ENCODE measurements at regions not wholly inside any gene's neighbourhood (a gene's known extent, or its start where the extent isn't known, plus 50 kb on each side); places are given as distances from the start of the nearest gene placed in this dataset.

GRCh38 chr13:50707628-50708027 is 135.9 kb downstream of the DLEU7 start:
- DNase-seq: no peak

DNA sequence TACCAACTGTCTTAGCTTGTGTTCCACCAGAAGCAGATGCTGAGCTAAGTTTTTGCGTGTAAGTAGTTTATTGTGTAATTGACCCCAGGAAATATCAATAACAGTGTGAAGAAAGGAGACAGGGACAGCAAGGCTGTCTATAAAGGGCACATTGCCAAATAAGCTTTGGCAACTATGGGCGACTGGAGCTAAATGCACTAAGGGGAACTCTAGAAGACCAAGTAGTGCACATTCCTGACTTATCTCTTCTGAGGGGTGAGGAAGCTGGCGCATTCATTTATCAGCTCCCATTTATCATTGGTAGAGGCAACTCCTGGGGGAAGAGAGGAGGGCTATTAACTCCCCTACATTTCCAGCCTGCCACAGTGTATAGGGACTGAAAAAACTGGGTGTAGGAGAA is 135.0 kb downstream of the DLEU7 start:
- no peak for DNase-seq

GRCh38 chr13:50709058-50709457 is 134.4 kb downstream of the DLEU7 start:
- no peak for DNase-seq

- no peak for DNase-seq
Observed at GRCh38 chr13:50711131-50711815, 132.2 kb downstream of the DLEU7 start.

DNA sequence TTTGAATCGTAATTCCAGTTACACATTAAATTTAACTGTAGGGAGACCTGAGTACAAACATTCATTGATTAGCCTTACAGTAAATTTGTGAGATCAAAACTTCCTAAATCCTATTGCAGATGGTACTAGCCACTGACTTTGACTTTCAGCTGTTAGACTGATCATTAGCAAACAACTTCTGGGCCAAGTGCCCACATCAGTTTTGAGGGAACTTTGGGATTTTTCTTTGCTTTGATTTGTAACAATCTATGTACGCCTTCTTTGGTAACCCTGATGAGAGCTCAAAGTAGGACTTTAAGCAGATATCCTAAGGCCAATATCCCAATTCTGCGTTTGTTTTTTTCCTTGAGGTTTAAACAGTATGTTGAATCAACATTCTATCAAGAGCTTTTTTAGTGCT is 131.5 kb downstream of the DLEU7 start:
- no peak for DNase-seq

DNA sequence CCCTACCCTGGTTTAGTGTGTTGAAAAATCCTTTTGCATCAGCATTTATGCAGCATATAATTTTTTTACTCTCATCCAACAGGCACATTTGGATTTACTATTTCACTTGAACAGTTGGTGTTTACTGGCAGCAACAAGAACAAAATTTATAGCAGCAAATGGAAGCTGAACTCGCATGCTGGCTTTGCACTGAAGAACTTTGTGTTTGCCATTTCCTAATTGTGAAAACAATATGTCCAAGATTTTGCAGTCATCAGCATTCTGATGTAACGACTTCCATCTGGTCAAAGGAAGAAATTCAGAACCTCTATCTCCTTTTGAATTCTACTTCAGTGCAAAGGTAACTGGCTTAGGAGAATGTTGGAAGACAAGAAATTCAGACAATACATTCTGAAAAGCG is 131.0 kb downstream of the DLEU7 start:
- DNase-seq: no peak

DNA sequence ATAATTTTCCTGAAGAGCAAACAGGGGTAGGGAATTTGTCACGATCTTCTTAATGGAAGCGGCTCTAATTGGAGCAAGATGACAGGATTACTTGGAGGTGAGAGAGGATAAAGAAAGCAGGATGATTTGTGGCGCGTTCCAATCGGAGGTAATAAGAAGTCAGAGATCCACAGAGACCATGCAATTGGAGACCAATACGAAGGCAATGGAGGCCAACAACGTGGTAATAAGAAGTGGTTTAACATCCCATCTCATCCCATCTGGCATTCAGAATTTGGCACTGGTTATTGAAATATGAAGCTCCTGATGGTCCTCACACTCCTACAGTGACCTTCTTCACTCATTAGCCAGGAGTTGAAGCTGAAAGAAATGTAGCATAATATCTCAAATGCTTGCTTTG is 130.6 kb downstream of the DLEU7 start:
- DNase-seq: no peak

GRCh38 chr13:50713523-50714248 is 129.8 kb downstream of the DLEU7 start:
- DNase-seq: no peak

DNA sequence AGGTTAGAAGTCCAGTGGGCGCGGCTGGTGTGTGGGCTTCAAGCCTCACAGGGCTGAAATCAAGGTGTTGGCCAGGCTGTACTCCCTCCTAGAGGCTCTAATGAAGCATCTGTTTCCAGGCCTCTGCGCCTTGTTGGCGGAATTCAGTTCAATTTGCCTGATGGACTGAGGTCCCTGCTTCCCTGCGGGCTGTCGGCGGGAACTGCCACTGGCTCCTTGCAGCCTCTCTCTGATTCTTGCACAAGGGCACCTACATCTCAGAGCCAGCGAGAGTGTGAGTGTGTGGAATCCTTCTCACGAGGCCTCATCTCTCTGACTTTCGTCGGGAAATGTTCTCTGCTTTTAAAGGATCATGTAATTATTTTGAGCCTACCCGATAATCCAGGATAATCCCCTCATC is 128.6 kb downstream of the DLEU7 start:
- no peak for DNase-seq

GRCh38 chr13:50715402-50716146 is 127.9 kb downstream of the DLEU7 start:
- no peak for DNase-seq

- no peak for DNase-seq
Observed at GRCh38 chr13:50720861-50721671, 122.4 kb downstream of the DLEU7 start.

DNA sequence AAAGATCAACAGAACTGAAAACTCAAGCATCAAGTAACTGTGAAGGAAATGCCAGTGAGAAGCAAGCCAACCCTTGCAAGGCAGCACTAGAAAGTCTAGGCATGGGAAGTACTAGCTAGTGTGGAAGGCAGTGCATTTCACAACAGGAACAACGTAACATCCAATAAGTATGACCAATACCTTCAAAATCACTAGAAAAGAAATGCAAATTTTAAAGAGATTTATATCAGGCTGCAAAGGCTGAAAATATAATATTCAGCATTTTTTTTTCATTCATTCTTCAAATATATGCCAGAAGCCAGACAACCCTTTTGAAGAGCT is 121.9 kb downstream of the DLEU7 start:
- DNase-seq: no peak

- DNase-seq: no peak
Observed at GRCh38 chr13:50722440-50723125, 120.9 kb downstream of the DLEU7 start.

DNA sequence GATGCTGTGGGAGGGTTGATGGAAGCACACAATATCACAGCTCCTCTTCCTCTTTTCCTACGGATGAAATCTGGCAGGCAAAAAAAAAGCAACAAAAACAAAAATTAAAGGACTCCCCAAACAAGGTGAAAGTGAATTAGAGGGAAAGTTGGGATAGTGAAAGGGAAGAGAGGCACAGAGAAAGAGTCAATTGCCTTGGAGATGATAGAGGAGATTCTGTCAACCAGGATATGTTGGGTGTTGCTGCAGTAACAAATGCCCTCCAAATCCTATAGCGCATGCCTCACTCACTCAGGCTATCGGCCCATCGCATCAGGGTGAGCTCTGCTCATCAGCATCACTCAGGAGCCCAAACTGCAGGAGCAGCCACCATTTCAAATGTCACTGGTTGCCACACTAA is 119.1 kb downstream of the DLEU7 start:
- no peak for DNase-seq

DNA sequence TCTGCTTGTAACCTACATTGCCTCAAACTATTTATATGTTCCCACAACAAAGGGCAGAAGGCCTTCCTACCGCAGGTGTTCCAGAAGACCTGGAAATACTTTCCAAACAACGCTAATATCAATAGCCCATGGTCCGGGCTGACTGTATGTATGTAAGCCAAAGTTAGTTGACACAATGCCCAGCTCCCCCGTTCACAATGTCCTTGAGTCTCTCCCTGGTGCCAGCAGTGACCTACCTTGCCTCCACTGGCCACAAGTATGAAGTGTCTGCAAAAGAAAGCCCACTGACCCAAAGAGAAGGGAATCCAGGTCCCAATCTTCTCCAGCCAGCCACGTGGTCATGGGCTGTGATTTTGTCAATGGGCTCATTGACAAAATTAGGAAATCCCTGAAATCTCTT is 118.6 kb downstream of the DLEU7 start:
- DNase-seq: no peak

GRCh38 chr13:50726164-50726563 is 117.3 kb downstream of the DLEU7 start:
- DNase-seq: no peak

- no peak for DNase-seq
Observed at GRCh38 chr13:50729177-50729576, 114.3 kb downstream of the DLEU7 start.

DNA sequence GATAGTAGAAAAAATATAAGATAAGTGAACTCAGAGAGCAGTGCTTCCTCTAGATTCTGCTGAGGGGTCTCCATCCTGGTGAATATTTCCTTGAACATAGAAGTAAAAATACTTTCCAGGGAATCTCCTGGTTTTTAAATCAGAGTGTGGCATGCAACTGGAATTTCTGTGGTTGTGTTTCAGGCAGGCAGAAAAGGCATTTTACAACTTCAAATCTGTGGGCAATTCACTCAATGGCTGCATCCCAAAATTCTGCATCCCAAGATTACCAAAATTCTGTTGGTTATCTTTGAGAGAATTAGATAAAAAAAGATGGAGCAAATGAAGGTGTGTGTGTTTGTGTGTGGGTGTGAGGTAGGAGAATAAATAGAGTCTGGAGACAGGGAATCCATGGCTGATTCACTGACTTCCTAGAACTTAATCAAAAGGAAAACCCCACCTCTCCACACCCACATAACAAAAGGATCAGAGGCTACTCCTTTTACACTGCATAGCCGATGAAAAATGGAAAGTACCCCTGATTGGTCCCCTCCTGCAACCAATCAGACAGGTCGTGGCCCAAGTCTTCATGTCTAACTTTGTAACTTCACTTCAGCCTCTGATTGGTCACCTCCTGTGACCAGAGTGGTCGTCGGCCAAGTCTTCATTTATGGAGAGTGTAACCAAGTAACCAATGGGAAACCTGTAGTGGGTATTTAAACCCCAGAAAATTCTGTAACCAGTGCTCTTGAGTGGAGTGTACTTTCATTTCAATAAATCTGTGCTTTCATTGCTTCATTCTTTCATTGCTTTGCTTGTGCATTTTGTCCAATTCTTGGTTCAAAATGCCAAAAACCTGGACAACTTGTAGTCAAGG is 112.8 kb downstream of the DLEU7 start:
- no peak for DNase-seq

- DNase-seq: no peak
Observed at GRCh38 chr13:50731400-50731799, 112.1 kb downstream of the DLEU7 start.

- DNase-seq: no peak
Observed at GRCh38 chr13:50732712-50733111, 110.8 kb downstream of the DLEU7 start.

DNA sequence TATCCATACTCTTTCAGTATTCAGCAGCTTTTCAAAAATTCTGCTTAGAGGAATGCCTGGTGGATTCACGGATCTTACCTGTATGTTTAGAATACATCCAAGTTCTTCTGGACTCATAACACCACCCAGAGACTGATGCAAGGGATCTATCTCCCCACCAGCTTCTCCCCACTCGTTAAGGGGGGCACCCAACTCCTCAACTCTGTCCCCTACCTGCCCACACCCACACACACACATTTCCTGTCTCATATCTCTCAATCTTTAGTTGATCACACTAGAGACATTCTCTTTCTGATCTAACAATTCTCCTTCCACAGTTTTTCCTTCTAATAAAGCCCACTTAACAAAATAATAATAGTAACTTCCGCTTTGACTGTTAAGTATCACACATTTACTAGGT is 110.1 kb downstream of the DLEU7 start:
- DNase-seq: no peak

GRCh38 chr13:50735071-50735470 is 108.4 kb downstream of the DLEU7 start:
- DNase-seq: no peak

All from islet precursor cell (in vitro differentiated cells).